GM21367 (cell line): ENCODE measurements at regions not wholly inside any gene's neighbourhood (a gene's known extent, or its start where the extent isn't known, plus 50 kb on each side); places are given as distances from the start of the nearest gene placed in this dataset.

Experiments
- ATAC-seq: cut with Tn5 transposase; IDR thresholded peaks from one replicate; pipeline ENCODE4 v1.9.1; 2021; ENCODE audit not compliant: unreplicated experiment

DNA sequence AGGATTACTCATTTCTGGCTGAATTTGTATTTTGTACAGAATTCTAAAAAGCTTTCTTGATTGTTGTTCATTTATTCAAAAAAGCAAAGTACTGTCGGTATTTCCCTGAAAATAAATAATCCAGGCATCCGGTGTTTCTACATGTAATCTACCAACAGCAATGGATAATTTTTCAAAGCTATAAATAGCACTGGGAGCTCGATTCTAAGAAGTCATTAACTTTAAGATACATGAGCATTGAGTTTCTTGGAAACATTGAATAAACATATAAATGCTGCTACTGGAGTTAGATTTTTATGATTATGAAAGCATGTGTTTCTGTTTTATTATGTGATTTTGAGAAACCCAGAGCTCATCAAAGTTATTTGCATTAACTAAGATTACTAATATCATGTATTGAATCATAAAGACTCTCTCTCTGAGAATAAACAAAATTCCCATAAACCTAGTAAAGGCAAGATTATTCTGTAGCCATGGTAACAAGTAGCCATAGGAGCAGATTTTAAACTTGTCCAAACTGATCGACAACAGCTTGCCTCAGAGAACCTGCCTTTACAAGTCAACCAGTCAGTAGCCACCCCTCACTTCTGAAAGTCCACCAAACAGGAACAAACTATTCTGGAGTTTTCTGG is 197.0 kb downstream of the DRD1 start:
- ATAC-seq: no peak

DNA sequence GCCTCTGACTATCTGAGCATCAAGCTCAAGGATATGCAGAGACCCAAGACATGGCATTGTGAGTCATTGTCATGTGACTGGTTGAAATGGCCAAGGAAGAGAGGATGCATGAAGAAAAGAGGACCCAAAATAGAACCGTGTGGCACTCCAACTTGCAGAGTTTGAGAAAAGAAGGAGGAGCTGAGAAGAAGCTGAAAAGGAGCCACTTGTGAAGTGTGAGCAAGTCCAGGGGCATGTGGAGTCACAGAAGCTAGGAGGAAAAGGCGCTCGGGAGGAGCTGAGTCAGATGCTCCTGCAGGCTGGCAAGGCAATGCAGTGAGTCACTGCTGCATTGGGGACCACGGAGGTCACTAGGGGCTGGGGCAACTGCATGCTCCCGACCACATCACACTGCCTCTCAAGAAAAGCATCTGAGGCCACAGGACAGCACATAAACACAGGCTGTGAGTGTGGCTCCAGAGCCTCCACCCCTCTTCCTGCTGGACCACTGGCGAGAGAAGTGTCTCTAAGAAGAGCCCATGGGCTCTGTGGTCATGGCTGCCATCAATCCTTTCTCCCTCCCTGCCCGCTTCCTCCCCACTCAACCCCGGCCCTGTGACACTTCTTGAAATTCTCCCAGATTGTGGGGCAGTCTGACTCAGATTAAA is 197.6 kb downstream of the DRD1 start:
- ATAC-seq: no peak

DNA sequence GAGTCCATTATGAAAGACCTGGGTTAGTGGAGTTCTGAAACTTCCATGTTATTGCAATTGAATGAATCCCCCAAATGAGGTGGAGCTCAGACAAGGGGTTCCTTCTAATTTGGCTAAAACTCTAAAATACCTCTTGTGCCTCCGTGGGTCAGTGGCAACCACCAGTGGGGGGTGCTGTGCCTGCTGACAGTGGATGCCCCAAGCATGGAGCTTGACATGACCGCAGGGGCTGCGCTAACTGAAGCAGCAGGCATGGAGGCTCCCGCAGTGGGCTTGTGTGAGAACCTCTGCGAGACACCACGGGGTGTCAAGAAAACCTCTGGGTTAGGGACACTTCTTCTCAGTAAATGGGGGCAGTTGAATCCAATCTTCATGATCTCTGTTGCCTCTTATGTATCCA is 200.5 kb downstream of the DRD1 start:
- ATAC-seq: no peak

DNA sequence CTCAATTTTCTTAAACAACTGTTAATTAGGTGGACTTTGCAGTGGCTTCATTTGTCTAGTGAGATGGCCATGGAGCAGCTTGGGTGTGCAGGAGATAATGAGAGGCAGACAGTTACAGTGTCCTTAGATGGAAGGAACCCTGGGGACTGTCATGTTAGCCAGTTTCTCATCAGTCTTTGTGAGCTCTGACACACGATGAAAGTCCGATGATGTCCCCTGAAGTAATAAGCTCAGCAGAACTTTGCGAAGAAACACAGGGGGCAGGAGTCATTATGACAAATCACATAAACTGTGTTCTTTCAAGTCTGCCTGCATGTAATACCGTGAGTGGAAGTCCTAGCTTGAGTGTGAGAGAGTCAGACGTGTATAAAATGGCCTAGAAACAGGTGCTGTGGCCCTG is 201.8 kb downstream of the DRD1 start:
- no peak for ATAC-seq

DNA sequence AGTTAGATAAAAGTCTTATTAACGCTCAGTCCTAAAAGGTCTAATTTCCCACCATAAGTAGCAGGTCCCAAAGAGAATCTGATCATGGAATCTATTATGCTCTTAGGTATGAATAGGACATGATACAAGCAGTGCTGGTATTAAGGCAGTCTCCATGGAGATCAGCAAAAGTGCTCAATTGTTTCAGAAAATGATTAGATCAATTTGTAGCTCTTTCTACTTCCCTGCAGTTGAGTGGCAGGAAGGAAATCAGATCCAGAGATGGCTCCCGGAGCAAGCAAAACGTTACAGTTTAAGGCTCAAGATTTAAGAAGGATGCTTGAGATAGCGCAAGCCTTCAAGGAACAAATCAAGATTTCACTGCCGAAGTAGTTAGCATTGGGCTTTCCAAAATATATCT is 205.7 kb downstream of the DRD1 start:
- no peak for ATAC-seq

DNA sequence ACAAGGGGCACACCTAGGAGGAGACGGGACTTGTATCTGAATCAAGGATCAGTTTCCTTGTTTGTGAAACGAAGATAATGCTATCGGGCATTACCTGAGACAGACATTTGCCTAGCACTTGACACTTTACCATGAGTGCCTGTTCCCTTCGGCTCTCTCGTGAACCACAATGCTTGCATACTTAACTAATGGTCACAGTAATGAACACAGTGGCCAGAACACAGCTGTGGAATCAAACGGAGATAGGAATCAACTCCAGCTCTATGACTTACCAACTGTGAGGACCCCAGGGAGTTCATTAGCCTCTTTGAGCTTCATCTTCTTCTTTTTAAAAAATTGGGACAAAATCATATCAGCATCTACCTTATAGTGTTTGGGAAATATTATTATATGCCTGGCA is 207.8 kb downstream of the DRD1 start:
- no peak for ATAC-seq

DNA sequence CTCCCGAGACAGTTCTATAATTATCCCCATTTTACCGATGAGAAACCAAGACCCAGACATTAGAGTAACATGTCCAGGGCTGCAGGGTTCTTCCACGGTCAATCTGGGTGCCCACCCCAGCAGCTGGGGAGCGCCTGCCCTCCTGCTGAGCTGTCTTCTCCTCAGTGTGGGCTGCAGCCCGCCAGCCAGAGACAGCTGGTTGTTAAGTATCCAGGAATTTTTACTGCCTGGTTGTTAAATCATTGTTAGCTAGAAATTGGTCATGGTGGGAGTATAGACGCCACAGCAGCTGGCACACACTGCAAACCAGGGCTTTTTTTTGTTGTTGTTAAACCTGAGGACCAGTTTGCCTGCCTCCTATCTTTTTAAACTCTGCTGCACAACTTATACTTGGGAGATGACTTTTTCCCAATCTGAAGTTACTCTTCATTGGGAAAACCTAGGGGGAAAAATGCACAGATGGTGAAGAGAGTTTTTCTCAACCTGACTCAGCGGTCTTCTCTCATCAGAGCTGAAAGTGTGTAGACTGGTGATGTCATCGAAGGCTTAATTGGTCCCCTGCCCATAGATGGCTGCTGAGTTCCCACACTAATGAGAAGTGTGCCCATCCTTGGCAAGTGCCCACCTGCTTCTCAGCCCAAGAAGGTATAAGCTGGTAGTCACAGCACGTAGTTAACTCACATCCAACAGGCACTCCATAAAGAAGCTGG is 208.6 kb downstream of the DRD1 start:
- ATAC-seq: no peak

DNA sequence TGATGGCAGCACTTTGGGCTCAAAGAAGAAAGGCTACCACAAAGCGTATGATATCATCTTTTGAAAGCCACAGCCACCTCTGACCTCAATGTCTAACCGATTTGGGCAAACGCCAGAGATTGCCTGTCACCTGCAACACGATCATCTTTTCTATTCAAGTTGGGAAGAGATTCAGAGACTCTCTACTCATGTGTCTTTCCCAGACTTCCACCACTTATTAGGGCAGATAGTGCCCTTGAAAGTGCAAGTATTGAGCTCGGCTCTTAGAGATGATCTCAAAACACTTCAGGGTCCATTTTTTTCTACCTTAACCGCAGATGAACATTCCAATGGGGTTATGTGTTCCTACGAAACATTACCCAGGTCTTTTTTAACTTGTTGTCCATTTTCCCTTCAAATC is 213.7 kb downstream of the DRD1 start:
- ATAC-seq: no peak

DNA sequence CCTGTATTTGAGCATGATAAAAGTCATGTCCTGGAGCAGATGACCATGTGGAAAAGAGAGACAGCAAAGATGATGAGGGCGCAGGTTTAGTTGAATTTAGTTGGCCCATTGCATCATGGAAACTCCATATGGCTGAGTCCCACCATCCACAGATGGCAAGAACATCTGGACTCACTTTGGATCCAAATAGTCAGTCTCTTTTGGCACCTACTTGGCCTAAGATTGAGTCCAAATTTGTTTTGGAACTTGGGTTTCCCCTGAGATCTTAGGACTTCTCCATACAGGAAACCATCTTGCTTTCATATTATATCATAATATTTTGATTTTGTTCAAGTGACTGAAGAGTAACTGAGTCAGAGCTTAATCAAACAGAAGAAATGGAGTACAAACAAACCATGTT is 217.5 kb downstream of the DRD1 start:
- ATAC-seq: no peak

DNA sequence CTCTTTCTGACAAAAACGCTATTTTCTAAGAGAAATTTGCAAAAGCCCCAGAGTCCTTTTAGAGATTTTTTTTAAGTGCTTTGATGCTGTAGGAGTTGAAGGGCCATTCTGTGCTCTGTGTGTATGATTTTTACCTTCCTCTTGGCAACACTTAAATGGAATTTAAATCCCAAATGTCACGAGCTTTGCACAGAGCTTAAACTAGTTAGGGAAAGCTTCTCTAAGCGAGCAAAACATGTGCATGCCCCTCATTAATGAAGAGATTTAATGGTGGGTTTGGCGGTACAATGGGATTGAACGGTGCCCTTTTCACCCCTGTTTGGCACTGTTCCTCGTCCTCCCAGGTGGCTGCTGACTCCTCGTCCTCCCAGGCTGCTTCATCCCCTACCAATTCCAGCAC is 220.7 kb downstream of the DRD1 start:
- no peak for ATAC-seq

DNA sequence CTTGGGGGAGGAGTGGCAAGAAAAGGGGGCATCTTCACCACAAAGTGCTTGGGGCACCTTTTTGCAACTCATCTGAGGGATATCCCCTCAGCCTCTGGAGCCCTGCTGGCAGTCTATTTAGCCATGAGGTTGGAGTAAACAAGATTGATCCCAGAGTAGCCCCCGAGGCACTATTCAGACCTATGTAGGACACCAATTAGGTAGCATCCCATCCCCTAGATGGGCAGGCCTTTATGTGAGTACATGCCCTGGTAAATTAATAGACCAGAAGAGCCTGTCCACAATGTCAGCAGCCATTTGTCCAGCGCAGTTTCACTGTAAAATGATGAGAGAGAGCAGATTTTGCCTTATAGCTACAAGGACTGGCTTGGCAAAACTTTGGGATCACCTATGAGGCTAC is 221.4 kb downstream of the DRD1 start:
- ATAC-seq: no peak

DNA sequence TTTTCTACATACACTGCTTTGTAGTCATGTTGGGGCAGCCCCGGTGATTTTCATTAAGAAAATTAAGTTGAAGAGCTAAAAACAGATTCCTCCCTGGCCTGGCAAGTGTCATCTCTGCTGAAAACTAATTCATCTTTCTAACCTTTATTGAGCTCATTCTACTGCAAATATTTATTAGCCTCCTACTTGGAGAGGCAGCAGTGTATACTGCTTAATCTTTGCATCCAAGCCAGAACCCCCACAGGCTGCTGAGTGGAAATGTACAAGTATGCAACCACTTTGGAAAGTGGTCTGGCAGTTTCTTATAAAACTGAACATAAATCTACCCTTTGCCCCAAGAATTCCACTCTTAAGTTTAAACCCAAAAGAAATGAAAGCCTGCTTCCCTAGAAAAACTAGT is 223.4 kb downstream of the DRD1 start:
- ATAC-seq: no peak

DNA sequence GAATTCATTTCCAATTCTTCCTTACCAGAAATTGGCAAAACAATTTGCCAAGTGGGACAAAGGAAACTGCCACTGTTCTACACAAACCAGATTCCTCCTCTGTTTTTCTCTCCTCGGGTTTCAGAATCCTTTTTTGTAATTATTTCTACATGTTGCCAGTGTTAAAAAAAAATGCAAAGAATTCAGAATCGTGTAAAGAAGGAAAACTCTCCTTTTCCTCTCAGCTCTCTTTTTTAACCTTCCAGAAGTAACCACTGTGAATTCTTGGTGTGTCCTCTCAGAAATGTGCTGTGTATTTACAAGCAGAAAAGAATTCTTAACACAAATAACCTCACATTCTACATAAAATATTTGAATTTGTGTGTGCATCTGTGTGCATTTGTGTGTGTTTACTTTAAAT is 224.6 kb downstream of the DRD1 start:
- no peak for ATAC-seq

DNA sequence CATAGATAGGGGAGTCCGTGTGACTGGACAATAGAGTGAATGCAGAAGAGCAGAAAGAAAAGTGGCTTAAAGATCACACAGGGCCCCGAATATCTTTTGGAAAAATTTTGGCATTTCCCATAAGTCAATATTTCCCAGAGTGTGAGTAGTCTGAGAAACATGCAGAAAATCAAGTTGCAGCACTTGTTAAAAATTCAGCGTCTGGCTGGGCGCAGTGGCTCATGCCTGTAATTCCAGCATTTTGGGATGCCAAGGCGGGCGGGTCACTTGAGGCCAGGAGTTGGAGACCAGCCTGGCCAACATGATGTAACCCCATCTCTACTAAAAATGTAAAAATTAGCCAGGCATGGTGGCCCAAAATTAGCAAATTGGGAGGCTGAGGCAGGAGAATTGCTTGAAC is 227.0 kb downstream of the DRD1 start:
- no peak for ATAC-seq

DNA sequence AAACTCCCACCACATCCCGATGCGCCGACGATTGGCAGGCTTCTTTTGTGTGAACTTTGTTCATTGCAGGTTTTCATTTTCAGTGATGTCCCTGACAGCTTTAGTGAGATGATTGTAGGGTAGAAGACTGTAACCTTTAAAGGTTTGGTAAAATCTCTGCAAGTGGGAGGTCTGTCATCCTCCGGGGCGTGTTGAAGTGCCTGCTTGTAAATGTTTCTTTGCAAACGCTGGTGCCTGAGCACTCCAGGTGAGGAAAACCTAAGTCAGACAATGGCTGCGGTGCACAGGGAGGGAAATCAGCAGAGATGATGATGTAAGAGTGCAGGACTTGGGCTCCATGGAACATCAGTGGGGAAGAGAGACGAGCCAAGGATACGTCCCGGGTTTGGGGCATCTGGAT is 228.1 kb downstream of the DRD1 start:
- ATAC-seq: no peak

DNA sequence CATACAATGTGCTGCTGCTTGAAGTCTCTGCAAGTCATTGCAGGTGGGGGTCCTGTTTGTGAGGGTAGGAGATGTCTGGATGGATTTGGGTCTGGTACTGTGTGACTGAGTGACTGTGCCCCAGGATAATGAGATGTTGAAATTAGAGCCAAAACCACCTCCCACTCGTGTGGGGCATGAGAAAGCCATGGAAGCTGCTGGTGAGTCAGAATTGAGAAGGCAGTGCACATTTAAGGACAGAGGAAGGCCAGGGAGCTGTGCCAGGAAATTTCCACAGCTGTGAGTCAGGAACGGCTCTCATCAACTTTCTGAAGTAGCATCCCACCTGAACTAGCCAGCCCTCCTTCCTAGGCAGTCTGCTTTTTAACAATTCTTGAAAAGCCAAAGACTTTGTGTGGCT is 229.8 kb downstream of the DRD1 start:
- ATAC-seq: no peak

DNA sequence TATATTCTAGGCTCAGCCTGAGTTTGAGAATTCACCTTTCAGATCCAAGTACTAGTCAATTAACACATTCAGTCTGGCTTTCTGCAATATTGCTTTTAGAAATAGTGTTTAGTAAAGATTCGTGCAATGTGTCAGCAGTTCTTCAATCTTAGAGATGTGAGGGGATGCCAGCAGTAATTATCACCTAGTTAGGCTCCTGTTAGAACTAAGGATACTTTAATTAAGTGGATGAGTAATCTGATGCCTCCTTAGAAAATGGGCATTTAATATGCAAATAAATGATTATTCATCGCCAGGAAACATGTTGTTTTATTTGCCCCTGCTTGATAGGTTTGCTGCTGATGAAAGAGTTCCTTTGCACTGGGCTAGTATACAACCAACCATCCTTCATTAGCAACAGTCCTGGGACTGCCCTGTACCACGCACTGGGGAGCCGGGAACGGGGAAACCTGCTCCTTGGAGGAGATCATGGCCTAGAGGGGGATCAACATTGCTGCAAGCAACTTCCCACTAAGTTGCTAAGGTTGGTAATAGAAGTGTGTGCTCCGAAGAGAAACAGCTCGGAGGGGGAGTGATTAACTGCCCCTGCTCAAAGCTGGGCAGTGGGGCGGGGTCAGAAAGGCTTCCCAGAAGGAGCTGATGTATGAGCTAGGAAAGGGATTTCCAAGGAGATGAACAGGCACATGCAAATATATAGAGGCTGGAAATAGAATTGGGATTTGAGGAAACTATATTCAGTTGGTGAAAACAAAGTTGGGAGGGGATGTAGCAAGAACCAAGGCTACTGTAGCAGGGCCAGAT is 231.8 kb downstream of the DRD1 start:
- no peak for ATAC-seq

DNA sequence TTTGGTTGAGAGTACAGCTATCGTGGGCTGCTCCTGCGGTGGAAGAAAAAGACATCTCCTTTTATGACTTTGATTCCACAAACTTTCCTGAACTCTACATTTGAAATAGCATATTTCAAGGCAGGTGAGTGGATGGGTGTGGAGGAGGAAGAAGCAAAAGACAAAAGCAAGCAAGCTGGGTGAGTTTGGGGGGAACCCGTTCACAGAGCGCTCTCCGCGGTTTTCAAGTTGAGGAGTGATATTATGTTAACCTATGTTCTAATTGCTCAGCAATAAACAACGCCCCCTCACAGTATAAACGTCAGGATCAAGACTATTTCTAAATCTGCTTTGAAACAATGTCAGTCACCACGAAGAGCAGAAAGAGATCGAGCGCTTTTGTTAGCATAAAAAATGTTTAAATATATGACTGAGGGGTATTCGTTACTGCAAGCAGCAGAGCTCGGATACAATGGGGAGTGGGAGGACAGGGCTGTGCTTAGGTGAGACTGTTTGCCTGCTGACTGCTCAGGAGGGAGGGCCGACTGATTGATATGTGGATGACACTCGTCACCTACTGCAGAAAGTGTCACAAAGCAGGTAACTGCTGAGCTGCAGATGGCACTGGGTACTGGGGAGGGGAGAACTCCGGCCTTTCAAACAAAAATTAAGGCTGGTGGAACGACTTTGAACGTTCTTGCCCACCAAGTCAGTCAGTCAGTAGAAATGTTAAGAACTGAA is 236.5 kb downstream of the DRD1 start:
- ATAC-seq: no peak

DNA sequence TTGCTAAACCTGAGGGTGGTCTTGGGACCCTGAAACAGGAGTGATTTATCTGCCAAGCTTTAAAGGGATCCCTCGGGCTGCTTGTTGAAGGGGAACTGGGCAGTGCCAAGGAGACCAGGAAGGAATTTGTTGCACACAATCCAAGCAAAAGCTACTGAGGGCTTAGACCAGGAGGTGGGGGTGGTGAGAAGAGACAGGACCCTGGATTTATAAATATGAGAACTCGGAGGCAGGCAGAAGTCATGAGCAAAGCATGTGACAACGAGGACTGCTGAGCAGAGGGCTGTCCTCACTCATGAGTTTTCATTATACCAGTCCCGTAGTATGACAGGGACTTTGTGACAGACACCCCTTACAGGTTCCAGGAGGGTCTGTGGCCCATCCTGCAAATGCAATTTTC is 237.3 kb downstream of the DRD1 start:
- ATAC-seq: no peak

DNA sequence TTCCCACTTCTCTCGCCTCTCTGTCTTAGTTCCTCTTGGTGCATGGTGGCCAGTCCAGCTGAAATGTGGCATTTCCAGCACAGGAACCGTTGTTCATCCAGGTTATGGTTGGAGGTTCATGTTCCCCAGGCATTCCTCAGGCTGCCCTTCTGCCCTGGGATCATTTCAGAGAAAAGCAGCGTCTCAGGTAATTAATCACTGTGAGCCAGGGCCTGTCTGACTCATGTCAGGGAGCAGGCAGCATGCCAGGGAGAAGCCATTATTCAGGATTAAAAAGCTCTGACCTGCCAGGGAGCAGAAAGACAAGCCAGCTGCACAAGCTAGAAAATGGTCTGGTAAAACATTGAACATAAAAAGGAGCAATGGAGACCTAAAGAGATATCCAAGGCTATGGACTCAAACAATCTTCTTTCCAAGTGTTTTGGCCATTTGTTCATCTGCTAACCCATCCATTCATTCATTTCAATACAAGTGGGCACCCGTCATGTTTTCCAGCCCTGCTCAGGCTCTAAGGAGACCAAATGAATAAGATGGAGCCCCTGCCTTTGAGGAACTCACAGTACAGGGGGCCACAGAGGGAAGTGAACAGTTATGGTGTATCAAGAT is 241.4 kb downstream of the DRD1 start:
- no peak for ATAC-seq

DNA sequence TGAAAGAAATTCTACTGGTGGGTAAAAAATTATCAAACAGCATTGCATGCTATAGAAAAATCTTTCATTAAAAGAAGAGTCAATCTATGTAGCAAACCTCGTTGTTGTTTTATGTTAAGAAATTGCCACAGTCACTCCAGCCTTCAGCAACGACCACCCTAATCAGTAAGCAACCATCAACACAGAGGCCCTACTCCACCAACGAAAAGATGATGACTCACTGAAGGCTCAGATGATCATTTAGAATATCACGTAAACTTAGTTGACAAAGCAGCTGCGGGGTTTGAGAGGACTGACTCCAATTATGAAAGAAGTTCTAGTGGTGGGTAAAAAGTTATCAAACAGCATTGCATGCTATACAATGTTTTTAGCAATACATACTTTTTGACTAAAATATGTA is 242.6 kb downstream of the DRD1 start:
- ATAC-seq: no peak
